GM12892 (cell line): ENCODE measurements at regions not wholly inside any gene's neighbourhood (a gene's known extent, or its start where the extent isn't known, plus 50 kb on each side); places are given as distances from the start of the nearest gene placed in this dataset.

Experiments used
- DNase-seq: peaks from one replicate; pipeline ENCODE4 v3.0.0; 2011; ENCODE audit not compliant: insufficient read length
- FAIRE-seq: peaks from 2 replicates; lab custom pipeline; 2011; peaks lifted over from hg19 to GRCh38; lab: Jason Lieb, UNC
- POLR2A ChIP-seq: IDR thresholded peaks from 2 replicates; pipeline ENCODE4 v1.6.1; 2011; ENCODE audit warnings: low read depth, low read length, control low read depth
- POLR2AphosphoS5 ChIP-seq: IDR thresholded peaks from 2 replicates; pipeline ENCODE4 v1.6.1; 2011; ENCODE audit warnings: low read depth, low read length, control low read depth
- TAF1 ChIP-seq: IDR thresholded peaks from 2 replicates; pipeline ENCODE4 v1.6.1; 2011; ENCODE audit warnings: low read depth, mild to moderate bottlenecking, control low read depth, low read length, borderline replicate concordance

GRCh38 chr1:219266524-219266923, 92.8 kb downstream of the LYPLAL1 start:
- DNase-seq (no peak), FAIRE-seq (no peak)
- TF ChIP-seq POLR2AphosphoS5 = no peak
- TF ChIP-seq TAF1 = no peak
- TF ChIP-seq POLR2A = no peak

GRCh38 chr1:219265026-219265515, 91.4 kb downstream of the LYPLAL1 start:
- no peak for FAIRE-seq
- TF ChIP-seq TAF1 (no peak), POLR2A (no peak), POLR2AphosphoS5 (no peak)
- DNase-seq = no peak

GRCh38 chr1:219264561-219264960, 90.9 kb downstream of the LYPLAL1 start:
- no peak for TF ChIP-seq POLR2AphosphoS5
- TF ChIP-seq TAF1 = no peak
- TF ChIP-seq POLR2A = no peak
- FAIRE-seq = no peak
- DNase-seq = no peak
